NCI-H510A treated with DMSO at 0.1 percent for 48 hours (cell line): ENCODE measurements at regions not wholly inside any gene's neighbourhood (a gene's known extent, or its start where the extent isn't known, plus 50 kb on each side); places are given as distances from the start of the nearest gene placed in this dataset.
"Not testable (repeated sequence)": the region's sequence is repeated elsewhere in the genome, so short reads cannot be mapped to it uniquely, and the experiment has no call there.

Experiments used
- DNase-seq: peaks from one replicate; lab custom pipeline; 2025; lab: John Stamatoyannopoulos, UW

GRCh38 chr13:109940637-109941036 is 154.3 kb upstream of the IRS2 start:
- DNase-seq: no peak

- DNase-seq: no peak
Measured at GRCh38 chr13:109939838-109940237, 153.5 kb upstream of the IRS2 start.

- DNase-seq: no peak
Measured at GRCh38 chr13:109939180-109939579, 152.8 kb upstream of the IRS2 start.

- no peak for DNase-seq
Measured at GRCh38 chr13:109938255-109938936, 152.0 kb upstream of the IRS2 start.

- DNase-seq: not testable (repeated sequence)
Measured at GRCh38 chr13:109934520-109934919, 148.1 kb upstream of the IRS2 start.

GRCh38 chr13:109933476-109933875 is 147.1 kb upstream of the IRS2 start:
- no peak for DNase-seq

GRCh38 chr13:109924376-109924775 is 138.0 kb upstream of the IRS2 start:
- DNase-seq: no peak

GRCh38 chr13:109922518-109922917 is 136.1 kb upstream of the IRS2 start:
- DNase-seq: no peak

- DNase-seq: no peak
Measured at GRCh38 chr13:109919715-109920375, 133.5 kb upstream of the IRS2 start.

- DNase-seq: no peak
Measured at GRCh38 chr13:109918179-109918711, 131.9 kb upstream of the IRS2 start.

- DNase-seq: no peak
Measured at GRCh38 chr13:109917422-109917821, 131.0 kb upstream of the IRS2 start.

GRCh38 chr13:109913936-109914510 is 127.6 kb upstream of the IRS2 start:
- no peak for DNase-seq

- no peak for DNase-seq
Measured at GRCh38 chr13:109913186-109913585, 126.8 kb upstream of the IRS2 start.

- DNase-seq: no peak
Measured at GRCh38 chr13:109910194-109910593, 123.8 kb upstream of the IRS2 start.

GRCh38 chr13:109906976-109907375 is 120.6 kb upstream of the IRS2 start:
- DNase-seq: no peak

- no peak for DNase-seq
Measured at GRCh38 chr13:109904218-109904617, 117.8 kb upstream of the IRS2 start.

- DNase-seq: peak; percentile 14
Measured at GRCh38 chr13:109900741-109901140, 114.4 kb upstream of the IRS2 start.

GRCh38 chr13:109900320-109900719 is 113.9 kb upstream of the IRS2 start:
- no peak for DNase-seq

- DNase-seq: no peak
Measured at GRCh38 chr13:109899748-109900147, 113.4 kb upstream of the IRS2 start.

GRCh38 chr13:109899316-109899715 is 112.9 kb upstream of the IRS2 start:
- DNase-seq: no peak

GRCh38 chr13:109897988-109898624 is 111.7 kb upstream of the IRS2 start:
- DNase-seq: no peak

GRCh38 chr13:109892101-109892500 is 105.7 kb upstream of the IRS2 start:
- DNase-seq: no peak

- DNase-seq: no peak
Measured at GRCh38 chr13:109885235-109885634, 98.9 kb upstream of the IRS2 start.
